ENCODE measurements at regions not wholly inside any gene's neighbourhood (a gene's known extent, or its start where the extent isn't known, plus 50 kb on each side); places are given as distances from the start of the nearest gene placed in this dataset.

- ChIA-PET POLR2A (ENCODE audit: partially characterized antibody) (no interaction called here), CTCF (ENCODE audit: partially characterized antibody) (interaction anchor here (0.8 to 2.4 kb wide), 5 partner anchors 14 to 173 kb away, joined by 3 to 6 read pairs (median 5); no protein-coding TSS in a partner anchor)
- no peak overlapping the region for H4K8ac ChIP-seq (ENCODE audit: extremely low read depth, insufficient read depth, low read length)
- H3K79me1 ChIP-seq (ENCODE audit: low read depth, low read length): no peaks in the 10 kb centered on the region
- no peaks in the 10 kb centered on the region for H3K36me3 ChIP-seq (ENCODE audit: control insufficient read depth in 2 of 4, insufficient read depth in 4 of 4, low read length in 3 of 4)
- H3K9me3 ChIP-seq (ENCODE audit: insufficient read depth in 2 of 2, low read depth in 1 of 2, low read length in 1 of 2): no peaks in the 10 kb centered on the region; a peak in 1 of 4 replicates
- no peaks in the 10 kb centered on the region for H4K20me1 ChIP-seq (replicated peaks in 1 of 2; ENCODE audit: control insufficient read depth in 1 of 2, insufficient read depth in 2 of 2, low read length in 2 of 2)
- 91% methylated on average over 8 of the region's 8 CpGs; no CpG with 5 or more reads in 1 of the 2 experiments for WGBS, 2 experiments (ENCODE audit: extremely low coverage in 1 of 2, insufficient coverage in 1 of 2, insufficient read length in 1 of 2, insufficient replicate concordance in 2 of 2, low coverage in 1 of 2, low lambda C conversion rate in 2 of 2, missing lambda C conversion rate in 1 of 2)
- H3K56ac ChIP-seq (replicated peaks; ENCODE audit: insufficient read length, low read depth, low read length): no peak overlapping the region
- H3K18ac ChIP-seq (ENCODE audit: extremely low read depth, low read length): no peak overlapping the region; the same call in 1 of the 2 replicates
- no peak for DNase-seq (ENCODE audit: low read depth in 1 of 2, low spot score in 2 of 2)
- peak overlapping the region in 1 of 4 experiments; percentile 59; a peak in 1 of 8 replicates for H3K4me3 ChIP-seq (ENCODE audit: extremely low read depth in 1 of 4, insufficient read depth in 2 of 4, low read depth in 3 of 4, low read length in 4 of 4)
- H2BK15ac ChIP-seq (ENCODE audit: low read length): 0 out of 2 replicates have a peak overlapping the region, but pooled peaks have one; percentile 81
- no peaks in the 10 kb centered on the region for H3K79me2 ChIP-seq (ENCODE audit: control insufficient read depth in 1 of 2, insufficient read depth in 2 of 2, low read length in 2 of 2)
- H3K4me1 ChIP-seq (replicated peaks in 1 of 4; ENCODE audit: control insufficient read depth in 3 of 4, insufficient read depth in 4 of 4, low read length in 3 of 4): peaks cover 0 to 11% (median 5%) of the 10 kb centered on the region in 4 experiments; a peak in 5 of 7 replicates
- H3K14ac ChIP-seq (ENCODE audit: insufficient read length): no peak overlapping the region
- no peak overlapping the region for H4K5ac ChIP-seq (ENCODE audit: insufficient read length, low read depth, low read length)
- H2BK120ac ChIP-seq (replicated peaks; ENCODE audit: low read depth, low read length): no peak overlapping the region
- 0 out of 2 replicates have a peak overlapping the region, but pooled peaks have one; percentile 23 for H2BK12ac ChIP-seq (ENCODE audit: low read depth, low read length)
- H3K23me2 ChIP-seq (ENCODE audit: low read depth, low read length): peaks cover 7% of the 10 kb centered on the region; the same call in 1 of the 2 replicates
- no peak for TF ChIP-seq NRF1 (IDR thresholded peaks at IDR 0.05; ENCODE audit: low read depth, low read length)
- H3K4me2 ChIP-seq (ENCODE audit: insufficient read depth in 1 of 2, low read depth in 2 of 2, low read length in 2 of 2): no peak overlapping the region
- H2AK5ac ChIP-seq (ENCODE audit: low read depth, low read length): no peak overlapping the region
- no peak overlapping the region for H3K23ac ChIP-seq (ENCODE audit: insufficient read length)
- no peak overlapping the region for H4K91ac ChIP-seq (replicated peaks; ENCODE audit: insufficient read length, low read length)
- H2BK20ac ChIP-seq (ENCODE audit: low read length): no peak overlapping the region
- H2AFZ ChIP-seq (ENCODE audit: low read length): no peak overlapping the region
- no peak overlapping the region for H3K9ac ChIP-seq (replicated peaks in 1 of 4; ENCODE audit: extremely low read depth in 1 of 4, low read depth in 3 of 4, low read length in 3 of 4)
- no peak for FAIRE-seq
- no peak overlapping the region for H2BK5ac ChIP-seq (ENCODE audit: low read depth, low read length)
- no peak overlapping the region for H3K4ac ChIP-seq (replicated peaks; ENCODE audit: insufficient read length, low read depth, low read length)
- peaks cover 0 to 20% (median 11%) of the 10 kb centered on the region in 4 experiments; a peak in 5 of 7 replicates for H3K27me3 ChIP-seq (replicated peaks in 1 of 4; ENCODE audit: control insufficient read depth in 3 of 4, extremely low read depth in 1 of 4, insufficient read depth in 3 of 4, low read length in 3 of 4)
- H3K27ac ChIP-seq (ENCODE audit: low read depth, low read length): no peak overlapping the region
Measured at GRCh38 chr14:103277931-103278330, 56.1 kb upstream of the EIF5 start.
